A549 (cell line): ENCODE measurements at regions not wholly inside any gene's neighbourhood (a gene's known extent, or its start where the extent isn't known, plus 50 kb on each side); places are given as distances from the start of the nearest gene placed in this dataset.

ENCODE experiments used
- ATAC-seq, 2 experiments: fragments of 200-7000 bp in 1 of 2; fragments of >200 bp in 1 of 2; cut with Nextera tagmentation in 1 of 2; cut with Tn5 transposase in 1 of 2; 3 replicates each; pipeline versions ENCODE4 v1.8.0 to v1.9.1; 2018 to 2020; ENCODE audit warnings: mild to moderate bottlenecking in 1 of 2, moderate library complexity in 1 of 2
- CTCF ChIA-PET: fragments of 300-600 bp; sonication (Branson Sonifier 250); formaldehyde crosslinking; extraction: SDS; loops from one replicate; lab custom pipeline; 2021; ENCODE audit warnings: antibody characterized with exemption, inconsistent platforms; lab: Yijun Ruan, JAX
- POLR2A ChIA-PET: fragments of 350-600 bp; formaldehyde crosslinking; extraction: SDS; loops from one replicate; lab custom pipeline; 2021; ENCODE audit warnings: antibody characterized with exemption, inconsistent platforms; lab: Yijun Ruan, JAX
- DNase-seq, 2 experiments: peaks; one replicate each; pipeline versions ENCODE4 v3.0.0 to v3.0.0-alpha.2; 2011 to 2016; ENCODE audit warnings: low read depth in 1 of 2, low spot score in 1 of 2
- FAIRE-seq: peaks from 2 replicates; lab custom pipeline; 2011; peaks lifted over from hg19 to GRCh38; lab: Jason Lieb, UNC
- H3K27ac ChIP-seq, 2 experiments: fragments of >200 bp; sonication (Bioruptor Twin); formaldehyde crosslinking; 3 replicates each; pipeline ENCODE4 v1.5.1; 2016 to 2017
- H3K4me1 ChIP-seq: fragments of >200 bp; sonication (Bioruptor Twin); formaldehyde crosslinking; 3 replicates; pipeline ENCODE4 v1.6.1; 2016
- H3K4me2 ChIP-seq: fragments of >200 bp; sonication (Bioruptor Twin); formaldehyde crosslinking; 3 replicates; pipeline ENCODE4 v1.6.1; 2016
- H3K4me3 ChIP-seq: fragments of >200 bp; sonication (Bioruptor Twin); formaldehyde crosslinking; 3 replicates; pipeline ENCODE4 v1.5.1; 2016
- H3K9me3 ChIP-seq: fragments of >200 bp; sonication (Bioruptor Twin); formaldehyde crosslinking; 3 replicates; pipeline ENCODE4 v1.6.1; 2016
- BCL3 ChIP-seq: fragments of >200 bp; sonication (Bioruptor Twin); formaldehyde crosslinking; IDR thresholded peaks from 3 replicates; pipeline ENCODE4 v1.6.1; 2016
- EHMT2 ChIP-seq: fragments of 200-600 bp; sonication (generic); IDR thresholded peaks from 2 replicates; pipeline ENCODE4 v1.6.1; 2016; ENCODE audit warnings: antibody characterized with exemption, low read depth, mild to moderate bottlenecking, moderate library complexity
- FOXS1 ChIP-seq: fragments of 250-450 bp; sonication (Bioruptor Pico); IDR thresholded peaks from 2 replicates; pipeline ENCODE4 v1.5.0; 2020; ENCODE audit warnings: mild to moderate bottlenecking, moderate library complexity
- HOXB13 ChIP-seq: fragments of 250-450 bp; sonication (Bioruptor Pico); IDR thresholded peaks from 2 replicates; pipeline ENCODE4 v1.5.0; 2020; ENCODE audit warnings: low read depth, mild to moderate bottlenecking, moderate library complexity
- MAX ChIP-seq: IDR thresholded peaks from 2 replicates; pipeline ENCODE4 v1.6.1; 2012
- NFE2L2 ChIP-seq: fragments of 150-350 bp; conservative IDR thresholded peaks from 2 replicates; pipeline ENCODE4 v1.6.1; 2014; ENCODE audit warnings: low read length
- NPAS2 ChIP-seq: fragments of 250-450 bp; sonication (Bioruptor Pico); IDR thresholded peaks from 2 replicates; pipeline ENCODE4 v1.8.0; 2022; ENCODE audit warnings: mild to moderate bottlenecking, moderate library complexity, borderline replicate concordance
- POLR2A ChIP-seq: IDR thresholded peaks from 2 replicates; pipeline ENCODE4 v1.6.1; 2012; ENCODE audit warnings: mild to moderate bottlenecking, low read length
- RAD21 ChIP-seq, 2 experiments: fragments of >200 bp in 1 of 2; sonication (Bioruptor Twin) in 1 of 2; formaldehyde crosslinking in 1 of 2; IDR thresholded peaks in 1 of 2; conservative IDR thresholded peaks in 1 of 2; 2 replicates in 1 of 2; 3 replicates in 1 of 2; pipeline ENCODE4 v1.6.1; 2012 to 2018; ENCODE audit warnings: inconsistent platforms in 1 of 2
- RARB ChIP-seq: fragments of 250-450 bp; sonication (Bioruptor Pico); IDR thresholded peaks from 2 replicates; pipeline ENCODE4 v1.8.0; 2021; ENCODE audit warnings: mild to moderate bottlenecking, moderate library complexity
- SMC3 ChIP-seq: fragments of >200 bp; sonication (Bioruptor Twin); formaldehyde crosslinking; IDR thresholded peaks from 3 replicates; pipeline ENCODE4 v1.6.1; 2018; ENCODE audit warnings: inconsistent platforms
- TFCP2L1 ChIP-seq: fragments of 250-450 bp; sonication (Bioruptor Pico); IDR thresholded peaks from 2 replicates; pipeline ENCODE4 v1.5.0; 2021; ENCODE audit warnings: mild to moderate bottlenecking
- TP53 ChIP-seq: fragments of 250-450 bp; sonication (Bioruptor Pico); IDR thresholded peaks from 2 replicates; pipeline ENCODE4 v1.5.0; 2021; ENCODE audit warnings: mild to moderate bottlenecking, moderate library complexity
- ZSCAN20 ChIP-seq: fragments of 250-450 bp; sonication (Bioruptor Pico); IDR thresholded peaks from 2 replicates; pipeline ENCODE4 v1.8.0; 2022; ENCODE audit warnings: mild to moderate bottlenecking, moderate library complexity
- WGBS: methylation state at CpG from one replicate; pipeline ENCODE4 v1.1.6; 2017; ENCODE audit errors: missing lambda C conversion rate; 5-methylcytosine and 5-hydroxymethylcytosine counted together
- TF ChIP-seq, protein P1 (sequence below): fragments of >200 bp; sonication (Bioruptor Twin); formaldehyde crosslinking; IDR thresholded peaks from 3 replicates; pipeline ENCODE4 v1.5.1; 2016
- TF ChIP-seq, protein P2 (sequence below): fragments of 200-600 bp; sonication (generic); IDR thresholded peaks from 2 replicates; pipeline ENCODE4 v1.6.1; 2016; ENCODE audit warnings: antibody characterized with exemption, mild to moderate bottlenecking, moderate library complexity
- TF ChIP-seq, protein P3 (sequence below): fragments of 250-450 bp; sonication (Bioruptor Pico); IDR thresholded peaks from 2 replicates; pipeline ENCODE4 v1.5.0; 2020; ENCODE audit warnings: low read depth, mild to moderate bottlenecking, moderate library complexity

GRCh38 chr10:21263263-21263803 is 262.1 kb downstream of the SKIDA1 start (continued):
- TF ChIP-seq RAD21 (conservative IDR thresholded peaks at IDR 0.05 in 1 of 2, IDR thresholded peaks at IDR 0.05 in 1 of 2) (no peak), NFE2L2 (no peak), BCL3 (no peak), RARB (CRISPR knock-in tag) (no peak), FOXS1 (no peak), SMC3 (no peak), POLR2A (no peak)
- TF ChIP-seq, protein P1, sequence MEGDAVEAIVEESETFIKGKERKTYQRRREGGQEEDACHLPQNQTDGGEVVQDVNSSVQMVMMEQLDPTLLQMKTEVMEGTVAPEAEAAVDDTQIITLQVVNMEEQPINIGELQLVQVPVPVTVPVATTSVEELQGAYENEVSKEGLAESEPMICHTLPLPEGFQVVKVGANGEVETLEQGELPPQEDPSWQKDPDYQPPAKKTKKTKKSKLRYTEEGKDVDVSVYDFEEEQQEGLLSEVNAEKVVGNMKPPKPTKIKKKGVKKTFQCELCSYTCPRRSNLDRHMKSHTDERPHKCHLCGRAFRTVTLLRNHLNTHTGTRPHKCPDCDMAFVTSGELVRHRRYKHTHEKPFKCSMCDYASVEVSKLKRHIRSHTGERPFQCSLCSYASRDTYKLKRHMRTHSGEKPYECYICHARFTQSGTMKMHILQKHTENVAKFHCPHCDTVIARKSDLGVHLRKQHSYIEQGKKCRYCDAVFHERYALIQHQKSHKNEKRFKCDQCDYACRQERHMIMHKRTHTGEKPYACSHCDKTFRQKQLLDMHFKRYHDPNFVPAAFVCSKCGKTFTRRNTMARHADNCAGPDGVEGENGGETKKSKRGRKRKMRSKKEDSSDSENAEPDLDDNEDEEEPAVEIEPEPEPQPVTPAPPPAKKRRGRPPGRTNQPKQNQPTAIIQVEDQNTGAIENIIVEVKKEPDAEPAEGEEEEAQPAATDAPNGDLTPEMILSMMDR = no peak

DNA sequence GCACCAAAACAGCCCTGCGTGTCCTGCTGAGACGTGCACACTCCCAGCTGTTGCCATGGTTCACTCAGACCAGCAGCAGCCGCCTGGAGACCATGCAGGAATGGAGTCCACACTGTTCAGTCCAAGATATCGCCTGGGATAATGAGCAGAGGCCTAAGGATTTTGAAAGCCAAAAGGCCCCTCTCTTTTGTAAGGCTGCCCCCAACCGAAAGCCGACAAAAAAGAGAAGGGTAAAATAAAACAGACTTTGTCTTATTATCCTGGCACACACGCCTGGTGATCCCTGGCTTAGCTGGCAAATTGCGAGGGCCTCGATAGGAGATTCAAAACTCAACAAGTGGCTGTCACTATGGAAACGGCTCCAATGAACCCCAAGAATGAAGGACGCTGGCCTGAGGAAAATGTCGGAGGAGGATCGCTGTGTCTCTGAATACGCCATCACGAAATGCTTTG is 263.6 kb downstream of the SKIDA1 start:
- FAIRE-seq (no peak), DNase-seq (no peak), ATAC-seq (no peak)
- POLR2A ChIA-PET = no interaction called here
- H3K9me3 ChIP-seq = no peaks in the 10 kb centered on the region
- no peak overlapping the region for H3K27ac ChIP-seq
- H3K4me2 ChIP-seq = no peak overlapping the region
- WGBS = 88% methylated on average over 15 of the region's 15 CpGs
- no peak overlapping the region for H3K4me3 ChIP-seq
- peaks cover 13% of the 10 kb centered on the region for H3K4me1 ChIP-seq
- TF ChIP-seq TP53 = no peak
- no peak for TF ChIP-seq ZSCAN20
- TF ChIP-seq, protein P2, sequence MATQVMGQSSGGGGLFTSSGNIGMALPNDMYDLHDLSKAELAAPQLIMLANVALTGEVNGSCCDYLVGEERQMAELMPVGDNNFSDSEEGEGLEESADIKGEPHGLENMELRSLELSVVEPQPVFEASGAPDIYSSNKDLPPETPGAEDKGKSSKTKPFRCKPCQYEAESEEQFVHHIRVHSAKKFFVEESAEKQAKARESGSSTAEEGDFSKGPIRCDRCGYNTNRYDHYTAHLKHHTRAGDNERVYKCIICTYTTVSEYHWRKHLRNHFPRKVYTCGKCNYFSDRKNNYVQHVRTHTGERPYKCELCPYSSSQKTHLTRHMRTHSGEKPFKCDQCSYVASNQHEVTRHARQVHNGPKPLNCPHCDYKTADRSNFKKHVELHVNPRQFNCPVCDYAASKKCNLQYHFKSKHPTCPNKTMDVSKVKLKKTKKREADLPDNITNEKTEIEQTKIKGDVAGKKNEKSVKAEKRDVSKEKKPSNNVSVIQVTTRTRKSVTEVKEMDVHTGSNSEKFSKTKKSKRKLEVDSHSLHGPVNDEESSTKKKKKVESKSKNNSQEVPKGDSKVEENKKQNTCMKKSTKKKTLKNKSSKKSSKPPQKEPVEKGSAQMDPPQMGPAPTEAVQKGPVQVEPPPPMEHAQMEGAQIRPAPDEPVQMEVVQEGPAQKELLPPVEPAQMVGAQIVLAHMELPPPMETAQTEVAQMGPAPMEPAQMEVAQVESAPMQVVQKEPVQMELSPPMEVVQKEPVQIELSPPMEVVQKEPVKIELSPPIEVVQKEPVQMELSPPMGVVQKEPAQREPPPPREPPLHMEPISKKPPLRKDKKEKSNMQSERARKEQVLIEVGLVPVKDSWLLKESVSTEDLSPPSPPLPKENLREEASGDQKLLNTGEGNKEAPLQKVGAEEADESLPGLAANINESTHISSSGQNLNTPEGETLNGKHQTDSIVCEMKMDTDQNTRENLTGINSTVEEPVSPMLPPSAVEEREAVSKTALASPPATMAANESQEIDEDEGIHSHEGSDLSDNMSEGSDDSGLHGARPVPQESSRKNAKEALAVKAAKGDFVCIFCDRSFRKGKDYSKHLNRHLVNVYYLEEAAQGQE = no peak
- no peak for TF ChIP-seq HOXB13 (CRISPR knock-in tag)
- TF ChIP-seq, protein P1 = no peak
- no peak for TF ChIP-seq TFCP2L1
- no peak for TF ChIP-seq MAX
- TF ChIP-seq SMC3 = no peak
- no peak for TF ChIP-seq NPAS2 (CRISPR knock-in tag)
- TF ChIP-seq, protein P3, sequence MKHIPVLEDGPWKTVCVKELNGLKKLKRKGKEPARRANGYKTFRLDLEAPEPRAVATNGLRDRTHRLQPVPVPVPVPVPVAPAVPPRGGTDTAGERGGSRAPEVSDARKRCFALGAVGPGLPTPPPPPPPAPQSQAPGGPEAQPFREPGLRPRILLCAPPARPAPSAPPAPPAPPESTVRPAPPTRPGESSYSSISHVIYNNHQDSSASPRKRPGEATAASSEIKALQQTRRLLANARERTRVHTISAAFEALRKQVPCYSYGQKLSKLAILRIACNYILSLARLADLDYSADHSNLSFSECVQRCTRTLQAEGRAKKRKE (CRISPR knock-in tag) = no peak
- TF ChIP-seq EHMT2 = no peak
- TF ChIP-seq, all 56 proteins: peak for 0
- CTCF ChIA-PET = no interaction called here
